Pulmonary artery endothelial cell (primary cell): ENCODE measurements at regions not wholly inside any gene's neighbourhood (a gene's known extent, or its start where the extent isn't known, plus 50 kb on each side); places are given as distances from the start of the nearest gene placed in this dataset.

Experiments
- DNase-seq: peaks from one replicate; pipeline ENCODE4 v3.0.0-alpha.2; 2011; ENCODE audit warnings: low read depth, low spot score

DNA sequence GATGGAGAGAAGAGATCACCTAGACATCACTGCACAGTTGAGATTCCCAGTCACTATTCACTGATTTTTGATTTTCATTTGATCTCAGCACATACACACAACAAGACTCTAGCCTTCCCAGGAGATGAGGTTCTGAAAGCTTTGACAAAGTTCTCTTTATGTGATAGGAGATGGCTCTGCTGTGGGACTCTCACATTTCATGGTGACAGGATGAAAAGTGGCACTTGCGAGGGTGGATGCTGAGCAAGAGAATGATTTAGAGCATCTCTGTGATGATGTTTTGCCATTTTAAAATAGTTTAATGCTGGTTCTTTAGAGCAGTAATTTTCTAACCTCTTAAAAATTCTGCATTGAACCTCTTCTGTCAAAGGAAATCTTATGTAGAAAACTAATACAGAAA is 113.3 kb upstream of the CA10 start:
- no peak for DNase-seq

GRCh38 chr17:52255347-52255746 is 96.8 kb upstream of the CA10 start:
- no peak for DNase-seq

- no peak for DNase-seq
Observed at GRCh38 chr17:52244689-52245088, 86.2 kb upstream of the CA10 start.

DNA sequence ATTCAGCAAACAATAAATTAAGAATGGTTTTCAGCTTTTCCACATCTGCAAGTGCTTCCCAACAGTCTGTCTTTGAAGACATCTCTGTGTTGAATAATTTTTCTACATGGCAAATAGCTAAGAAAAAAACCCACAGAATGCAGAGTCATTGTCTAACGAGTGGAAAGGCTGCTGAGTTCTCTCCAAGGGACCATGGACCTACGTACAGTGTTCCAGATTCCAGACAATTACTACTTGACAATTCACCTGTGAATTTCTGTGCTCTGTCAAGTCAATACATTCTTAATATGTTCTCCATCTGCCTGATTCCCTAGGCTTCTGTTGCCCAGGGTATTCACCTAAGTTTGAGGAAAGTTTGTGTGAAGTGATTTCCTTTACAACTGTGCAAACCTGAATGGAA is 83.8 kb upstream of the CA10 start:
- no peak for DNase-seq

- no peak for DNase-seq
Observed at GRCh38 chr17:52237151-52237550, 78.6 kb upstream of the CA10 start.

GRCh38 chr17:52235516-52235915 is 77.0 kb upstream of the CA10 start:
- DNase-seq = no peak

GRCh38 chr17:52233632-52234031 is 75.1 kb upstream of the CA10 start:
- no peak for DNase-seq

- no peak for DNase-seq
Observed at GRCh38 chr17:52233176-52233575, 74.7 kb upstream of the CA10 start.

DNA sequence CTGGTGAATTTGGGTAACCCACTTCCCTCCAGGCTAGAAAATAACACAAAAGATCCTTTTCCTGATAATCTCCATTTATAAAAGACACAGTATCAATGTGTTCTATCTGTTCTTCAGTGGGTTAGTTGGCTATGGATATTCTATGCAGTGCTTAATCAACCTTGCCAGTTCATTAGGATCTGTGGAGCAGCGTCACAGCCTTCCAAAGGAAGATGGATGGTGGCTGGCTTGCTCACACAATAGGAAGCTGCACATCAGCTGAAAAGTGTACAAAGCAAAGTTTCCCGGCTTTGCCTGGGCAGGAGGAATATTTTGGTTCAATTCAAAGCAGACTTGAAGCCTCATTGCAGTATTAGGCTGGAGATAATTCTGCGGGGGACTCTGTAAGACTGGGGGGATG is 70.3 kb upstream of the CA10 start:
- no peak for DNase-seq

DNA sequence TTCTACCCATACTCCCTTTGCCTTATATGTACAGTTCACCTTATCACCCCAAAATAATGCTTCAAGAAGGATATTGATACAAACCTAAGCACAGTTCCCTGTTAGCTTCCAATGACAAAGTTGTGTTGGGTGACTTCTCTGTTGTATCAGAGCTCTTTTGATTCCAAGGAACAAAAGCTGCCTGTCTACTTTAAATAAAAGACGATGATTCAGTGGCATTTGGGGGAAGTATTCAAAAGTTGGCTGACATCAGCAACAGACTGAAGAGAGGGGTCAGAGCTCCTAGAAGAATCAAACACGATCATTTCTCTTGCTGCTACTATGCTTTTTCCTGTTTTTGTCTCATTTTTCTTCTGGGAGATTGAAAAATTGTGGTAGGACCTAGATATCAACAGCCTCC is 69.4 kb upstream of the CA10 start:
- DNase-seq = no peak

DNA sequence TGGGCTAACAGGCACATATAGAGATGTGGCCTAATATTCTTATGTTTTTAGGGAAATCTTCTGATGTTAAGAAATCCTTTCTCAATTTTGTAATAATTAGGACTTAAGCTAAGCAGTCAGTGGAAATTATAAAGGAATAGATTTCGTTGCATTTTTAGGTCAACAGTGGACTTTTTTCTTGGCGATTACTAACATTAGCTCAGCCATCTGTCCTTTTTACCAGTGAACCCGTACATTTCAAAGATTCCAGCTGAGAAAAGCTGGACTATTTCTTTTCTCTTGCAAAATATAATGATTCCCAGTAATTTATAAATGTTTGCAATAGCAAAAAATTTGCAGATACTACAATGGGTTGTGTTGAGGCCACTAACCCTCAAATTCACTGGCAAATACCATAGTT is 54.9 kb upstream of the CA10 start:
- DNase-seq = no peak

- no peak for DNase-seq
Observed at GRCh38 chr17:52212851-52213250, 54.3 kb upstream of the CA10 start.

DNA sequence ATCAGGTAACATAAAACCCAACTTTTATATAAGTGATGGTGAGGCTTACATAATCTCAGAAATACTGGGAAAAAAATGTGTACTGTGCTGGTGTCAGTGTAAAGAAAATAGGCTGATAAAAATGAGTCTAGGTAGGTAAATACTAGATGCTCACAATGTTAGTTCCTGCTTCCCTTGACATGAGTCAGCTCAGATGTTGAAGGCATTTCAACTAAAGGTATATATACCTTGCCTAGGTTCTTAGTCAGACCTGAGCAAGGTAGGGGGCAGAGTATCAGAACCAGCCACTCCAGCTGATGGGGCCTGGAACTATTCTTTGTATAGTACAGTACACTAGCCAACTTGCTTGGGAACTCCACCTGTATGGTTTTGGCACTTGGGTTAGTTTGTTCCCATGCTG is 51.0 kb upstream of the CA10 start:
- no peak for DNase-seq
